ENCODE measurements at regions not wholly inside any gene's neighbourhood (a gene's known extent, or its start where the extent isn't known, plus 50 kb on each side); places are given as distances from the start of the nearest gene placed in this dataset.

DNA sequence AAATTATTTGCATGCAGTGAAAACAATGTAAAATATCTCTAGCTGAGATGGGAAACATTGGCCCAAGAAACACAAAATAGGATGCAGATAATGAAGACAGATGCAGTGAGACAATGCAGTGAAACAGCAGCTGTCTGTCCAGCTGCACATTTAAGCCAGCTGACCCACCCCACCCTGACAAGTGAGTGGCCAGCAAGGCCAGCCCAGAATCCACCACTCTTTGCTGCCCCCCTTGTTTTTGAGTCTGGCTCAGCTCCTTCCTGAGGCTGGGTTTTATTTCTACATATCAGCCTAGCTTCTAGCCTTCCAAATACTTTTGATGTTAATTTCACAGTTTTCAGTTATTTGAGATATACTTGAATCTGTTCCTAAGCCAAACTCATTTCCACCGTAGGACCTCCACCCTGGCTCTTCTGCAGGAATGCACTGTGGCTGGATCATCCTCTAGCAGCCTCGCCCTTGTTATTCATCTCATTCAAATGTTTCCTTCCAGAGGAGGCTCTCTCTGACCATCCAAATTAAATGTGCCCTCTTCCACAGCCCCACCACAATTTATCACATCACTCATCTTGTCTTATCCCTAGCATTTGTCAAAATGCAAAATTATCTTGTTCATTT is 154.1 kb upstream of the POU2AF2 start:
- FAIRE-seq, result no peak

DNA sequence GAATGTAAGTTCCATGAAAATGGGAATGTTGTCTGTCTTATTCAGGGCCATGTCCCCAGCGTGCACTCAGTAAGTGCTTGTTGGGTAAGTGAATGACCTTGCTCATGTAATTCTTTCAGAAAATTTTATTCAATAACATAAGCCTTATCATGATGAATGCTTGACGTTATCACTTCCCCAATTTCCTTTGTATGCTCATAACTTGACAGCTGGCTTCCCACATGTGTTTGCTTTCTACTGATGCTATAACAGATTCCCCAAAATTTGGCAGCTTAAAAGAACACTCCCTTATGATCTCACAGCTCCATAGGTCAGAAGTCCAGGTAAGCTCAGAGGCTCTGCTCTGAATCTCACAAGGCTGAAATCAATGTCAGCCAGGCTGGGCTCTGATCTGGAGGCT is 155.8 kb upstream of the POU2AF2 start:
- FAIRE-seq, result no peak

DNA sequence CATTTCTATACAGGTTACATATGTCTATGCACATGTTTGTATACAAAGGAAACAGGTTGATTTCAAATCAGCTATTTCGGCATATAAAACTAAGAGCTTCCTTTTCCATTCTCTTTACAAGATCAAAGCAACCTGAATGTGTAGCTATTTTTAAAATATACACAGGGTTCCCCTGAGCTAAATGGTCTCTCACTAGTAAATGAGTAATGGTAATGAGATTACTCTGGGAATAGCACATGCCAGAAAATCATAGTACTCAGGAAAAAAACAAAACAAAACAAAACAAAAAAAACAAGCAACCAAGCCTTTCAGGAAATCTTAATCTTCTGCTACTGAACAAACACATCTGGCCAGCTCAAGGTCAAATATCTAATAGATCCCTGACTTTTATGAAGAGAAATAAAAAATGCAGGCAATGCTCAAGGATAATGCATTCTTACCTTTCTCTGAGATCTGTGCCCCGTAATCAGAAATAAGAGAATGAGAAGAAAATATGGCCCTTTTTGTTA is 156.6 kb upstream of the POU2AF2 start:
- FAIRE-seq, result no peak

DNA sequence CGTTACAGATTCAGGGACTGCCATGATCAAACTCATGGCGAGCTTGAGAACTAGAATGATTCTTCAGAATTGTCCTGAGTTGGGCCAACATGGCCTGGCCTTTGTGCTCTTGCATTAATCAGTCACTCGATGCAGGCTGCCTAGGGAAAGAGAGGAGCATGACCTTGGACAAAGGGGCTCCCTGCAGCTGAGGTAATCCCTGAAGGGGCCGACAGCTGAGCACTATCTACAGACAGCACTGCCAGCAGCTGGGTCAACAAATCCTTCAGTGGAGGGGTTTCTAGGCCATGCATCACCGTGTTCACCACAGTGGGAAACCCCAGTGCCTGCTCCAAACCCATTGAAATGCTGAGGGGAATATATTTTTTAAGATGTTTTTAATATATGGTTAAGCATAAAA is 159.5 kb upstream of the POU2AF2 start:
- FAIRE-seq, result no peak

DNA sequence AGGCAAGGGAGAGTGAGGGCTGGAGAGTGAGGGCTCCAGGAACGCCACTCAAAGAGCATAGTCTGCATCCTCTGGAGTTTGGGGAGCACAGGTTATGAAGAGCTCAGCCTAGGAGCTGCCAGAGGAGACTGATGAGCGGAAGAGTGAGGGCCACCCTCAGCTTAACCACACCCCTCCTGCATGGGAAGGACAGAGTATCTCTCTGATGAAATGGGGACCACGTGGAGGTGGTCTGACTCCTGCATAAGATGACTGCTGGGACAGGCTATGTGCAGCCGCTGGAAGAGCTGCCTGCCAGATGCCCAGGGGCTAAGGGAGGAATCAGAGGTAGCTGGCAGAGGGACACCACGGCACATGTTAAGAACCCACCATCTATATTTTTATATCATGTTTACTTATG is 162.9 kb upstream of the POU2AF2 start:
- no peak for FAIRE-seq

DNA sequence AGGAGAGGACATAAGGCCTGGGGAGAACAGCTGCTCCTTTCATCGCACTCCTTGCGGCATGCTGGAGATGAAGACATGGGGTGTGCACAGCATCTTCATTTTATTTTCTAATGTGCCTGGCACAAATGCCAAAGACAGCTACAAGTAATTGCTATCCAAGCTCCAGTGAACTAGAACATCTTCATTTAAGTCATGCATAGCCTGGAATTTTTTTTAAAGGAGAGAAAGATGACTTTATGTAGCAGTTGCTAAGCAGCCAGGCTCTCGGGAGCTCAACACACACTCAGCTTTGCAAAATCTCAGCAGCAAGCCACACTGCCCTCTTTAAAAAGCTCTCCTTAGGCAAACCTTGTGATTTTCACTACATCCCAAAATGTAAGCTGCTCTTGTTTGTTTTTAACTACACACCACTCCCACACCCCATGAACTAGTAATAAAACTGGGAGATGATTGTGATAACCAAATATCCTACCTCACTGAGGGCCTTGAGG is 164.5 kb upstream of the POU2AF2 start:
- FAIRE-seq, result no peak

DNA sequence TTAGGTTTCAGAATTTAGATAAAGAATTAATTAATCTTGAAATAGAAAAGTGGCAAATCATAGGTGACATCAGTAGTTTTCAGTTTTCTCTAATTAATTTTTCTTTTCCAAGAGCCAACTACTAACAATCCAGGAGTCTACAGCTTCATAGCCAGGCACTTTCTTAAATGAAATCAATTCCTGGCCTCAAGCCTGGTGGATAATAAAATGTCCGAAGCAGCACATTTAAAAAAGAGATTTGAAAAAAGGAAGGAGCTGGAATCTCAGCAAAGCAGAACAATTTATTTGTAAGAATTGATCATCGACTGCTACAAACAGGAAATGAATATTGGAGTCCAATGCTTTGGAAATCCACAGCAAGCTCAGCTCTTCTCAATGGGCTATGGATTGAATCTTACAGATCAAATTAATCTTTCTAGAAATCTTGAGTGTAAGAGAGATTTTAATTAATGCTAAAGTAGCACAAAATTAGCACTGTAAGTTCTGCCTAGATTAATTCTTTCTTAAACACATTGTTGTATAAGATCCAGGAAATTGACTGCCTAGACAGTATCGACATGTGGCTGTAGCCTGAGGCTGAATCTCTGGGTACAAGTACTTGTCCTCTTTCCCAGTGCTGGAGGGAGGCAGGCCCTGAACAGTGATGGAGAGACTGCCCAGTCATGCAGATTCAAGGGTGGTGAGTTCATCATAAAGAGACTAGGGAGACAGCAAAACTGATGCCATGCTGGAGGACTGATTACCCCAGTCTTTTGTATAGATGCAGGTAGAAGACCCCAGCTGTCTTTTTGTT is 167.8 kb upstream of the POU2AF2 start:
- FAIRE-seq, result no peak

DNA sequence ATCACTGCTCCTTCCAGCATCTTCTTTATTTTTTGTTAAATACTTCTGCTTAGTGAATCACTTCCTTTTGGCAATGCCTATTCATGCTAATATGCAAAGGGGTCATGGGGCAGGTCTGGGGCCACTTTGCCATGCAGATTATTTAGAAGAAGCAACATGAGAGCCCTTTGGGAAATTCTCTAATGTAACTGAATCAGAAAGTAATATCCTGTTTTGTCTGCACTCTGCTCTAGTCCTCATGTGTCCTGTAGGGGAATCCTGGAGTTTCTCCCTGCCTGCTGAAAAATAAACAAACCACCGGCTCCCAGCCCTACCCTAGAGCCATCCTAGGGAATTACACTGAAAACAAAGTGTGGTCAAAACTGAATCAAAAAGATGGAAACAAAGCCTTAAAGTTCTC is 176.5 kb upstream of the POU2AF2 start:
- FAIRE-seq, result no peak

DNA sequence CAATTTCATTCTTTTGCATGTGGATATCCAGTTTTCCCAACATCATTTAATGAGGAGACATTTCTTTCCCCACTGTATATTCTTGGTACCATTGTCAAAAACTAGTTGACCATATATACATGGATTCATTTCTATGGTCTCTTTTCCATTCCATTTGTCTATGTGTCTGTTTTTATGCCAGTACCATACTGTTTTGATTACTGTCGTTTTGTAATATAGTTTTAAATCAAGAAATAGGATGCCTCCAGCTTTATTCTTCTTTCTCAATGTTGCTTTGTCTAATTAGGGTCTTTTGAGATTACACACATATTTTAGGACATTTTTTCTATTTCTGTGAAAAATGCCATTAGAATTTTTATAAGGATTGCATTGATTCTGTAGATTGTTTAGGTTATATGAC is 177.5 kb upstream of the POU2AF2 start:
- no peak for FAIRE-seq

DNA sequence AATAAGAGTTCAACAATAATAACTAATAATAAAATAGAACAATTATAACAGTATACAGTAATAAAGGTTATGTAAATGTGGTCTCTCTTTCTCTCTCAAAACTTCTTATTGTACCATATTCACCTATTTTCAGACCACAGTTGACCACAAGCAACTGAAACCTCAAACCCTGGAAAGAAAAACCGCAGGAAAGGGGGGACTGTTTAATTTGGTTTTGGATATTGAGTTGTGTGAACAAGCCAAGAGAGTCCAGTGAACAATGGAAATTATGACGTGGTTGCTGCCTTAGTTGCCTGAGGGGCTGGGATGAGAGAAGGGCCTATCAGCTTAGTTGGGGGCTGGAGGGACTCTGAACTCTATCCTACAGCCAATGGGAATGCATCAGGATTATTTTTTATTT is 178.7 kb upstream of the POU2AF2 start:
- no peak for FAIRE-seq

DNA sequence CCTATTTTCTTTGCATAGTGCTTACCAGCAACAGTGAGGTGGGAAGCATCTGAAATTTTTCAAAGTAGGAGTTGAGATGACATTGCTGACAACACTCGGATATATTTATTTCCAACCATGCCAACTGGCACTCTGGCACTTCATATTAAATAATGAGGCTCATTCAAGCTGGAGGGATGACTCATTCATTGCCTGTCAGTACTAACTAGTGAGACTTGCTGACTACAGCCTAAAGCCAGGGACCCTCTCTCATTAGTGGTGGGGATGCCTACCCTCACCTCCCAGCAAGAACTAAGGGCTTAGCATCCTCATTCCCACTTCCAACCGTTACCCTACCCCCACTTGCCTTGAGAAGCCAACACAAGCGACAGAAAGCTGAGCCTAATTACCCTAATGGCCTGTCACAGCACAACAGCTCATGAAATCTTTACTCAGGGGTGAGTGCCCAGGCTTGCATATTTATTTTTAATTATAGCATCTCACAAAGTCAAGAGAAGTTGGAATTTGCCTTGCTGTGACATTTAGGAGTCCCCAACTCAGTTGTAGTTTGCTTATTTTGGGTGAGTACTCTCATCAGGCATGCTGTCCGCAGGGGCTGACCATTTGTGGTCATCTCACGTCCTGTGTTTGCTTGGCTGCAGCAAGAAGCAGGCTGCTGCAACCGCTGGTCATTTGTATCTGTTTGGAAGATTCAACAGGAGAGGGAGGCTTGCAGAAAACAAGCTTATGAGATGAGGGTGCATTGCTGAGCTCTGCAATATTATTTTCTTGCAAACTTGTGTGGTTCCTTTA is 181.6 kb upstream of the POU2AF2 start:
- FAIRE-seq, result no peak

DNA sequence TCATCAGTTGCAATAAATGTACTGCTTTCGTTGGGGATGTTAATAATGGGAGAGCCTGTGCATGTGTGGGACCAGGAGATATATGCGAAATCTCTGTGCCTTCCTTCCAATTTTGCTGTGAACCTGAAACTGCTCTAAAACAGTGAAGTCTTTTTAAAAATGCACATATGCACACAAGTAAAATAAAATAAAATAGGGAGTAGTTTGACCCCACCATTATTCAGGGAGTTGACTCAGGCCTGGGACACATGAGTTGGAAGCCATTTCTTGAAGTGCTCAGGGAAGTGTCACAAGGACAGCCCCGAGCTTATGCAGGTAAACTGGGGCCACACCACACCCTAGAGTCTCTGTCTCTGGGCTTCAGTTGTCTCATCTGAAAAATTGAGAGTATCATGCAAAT is 183.1 kb upstream of the POU2AF2 start:
- FAIRE-seq, result no peak

DNA sequence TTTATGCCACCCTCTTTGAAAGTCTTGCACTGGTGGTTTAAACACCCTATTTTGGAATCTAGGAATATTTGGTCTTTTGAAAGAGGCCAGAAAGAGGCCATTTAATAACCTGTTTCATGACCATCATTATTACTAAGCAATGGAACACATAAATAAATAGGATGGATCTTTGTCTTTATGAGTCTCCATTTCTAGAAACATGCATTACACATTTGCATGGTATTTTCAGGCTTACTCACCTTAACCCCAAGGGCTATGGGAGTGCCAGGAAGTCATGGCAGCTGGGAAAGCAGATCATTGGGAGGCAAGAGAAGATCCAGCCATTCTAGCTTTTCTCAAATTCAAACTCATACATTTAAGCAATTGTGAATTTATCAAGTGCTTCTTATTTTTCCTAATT is 185.8 kb upstream of the POU2AF2 start:
- no peak for FAIRE-seq

DNA sequence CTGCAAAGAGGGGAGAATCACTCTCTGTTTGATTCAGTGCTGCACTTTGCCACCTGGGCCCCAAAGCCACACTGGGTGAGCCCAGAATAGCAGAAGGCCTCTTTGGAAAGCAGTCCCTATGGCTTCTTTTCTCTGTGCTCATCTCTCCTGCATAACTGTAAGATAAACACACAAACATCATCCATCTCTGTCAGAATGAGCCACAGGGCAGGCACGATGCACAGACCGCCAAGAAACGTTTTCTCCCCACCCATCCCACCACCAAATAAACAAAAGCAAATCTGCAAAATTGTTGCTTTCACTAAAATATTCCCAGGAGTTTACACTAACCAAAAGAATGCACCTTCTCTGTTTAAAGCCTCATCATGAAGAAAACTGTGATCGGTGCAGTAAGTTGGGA is 196.4 kb upstream of the POU2AF2 start:
- FAIRE-seq, result no peak

DNA sequence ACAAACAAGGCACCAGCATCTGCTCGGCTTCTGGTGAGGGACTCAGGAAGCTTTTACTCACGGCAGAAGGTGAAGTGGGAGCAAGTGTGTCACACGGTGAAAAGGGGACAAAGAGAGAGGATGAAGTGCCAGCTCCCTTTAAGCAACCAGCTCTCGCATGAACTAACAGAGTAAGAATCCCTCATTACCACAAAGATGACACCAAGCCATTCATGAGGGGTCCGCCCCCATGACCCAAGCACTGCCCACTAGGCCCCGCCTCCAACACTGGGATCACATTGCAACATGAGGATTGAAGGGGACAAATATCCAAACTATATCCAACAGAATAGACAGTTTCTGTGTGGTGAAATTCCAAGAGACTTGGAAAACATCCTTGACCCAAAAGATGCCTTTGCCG is 198.2 kb upstream of the POU2AF2 start:
- FAIRE-seq, result no peak

DNA sequence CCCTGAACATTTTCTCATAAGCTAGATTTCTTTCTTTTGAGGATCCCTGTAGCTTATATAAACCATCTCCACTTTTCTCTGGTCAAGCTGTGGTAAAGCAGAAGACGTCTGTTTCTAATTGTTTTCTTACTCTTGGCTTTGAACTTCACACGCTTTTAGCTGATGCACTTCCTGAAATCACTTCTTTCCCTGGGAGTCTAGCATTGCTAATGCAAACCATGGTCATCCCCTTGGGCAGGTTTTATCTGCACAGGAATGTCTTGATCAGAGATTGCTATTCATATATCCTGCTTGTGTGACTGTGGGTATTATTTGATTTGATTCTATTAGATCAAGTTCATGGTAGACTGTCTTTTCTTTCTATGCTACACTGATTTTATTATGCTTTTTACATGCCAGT is 199.2 kb upstream of the POU2AF2 start:
- no peak for FAIRE-seq

DNA sequence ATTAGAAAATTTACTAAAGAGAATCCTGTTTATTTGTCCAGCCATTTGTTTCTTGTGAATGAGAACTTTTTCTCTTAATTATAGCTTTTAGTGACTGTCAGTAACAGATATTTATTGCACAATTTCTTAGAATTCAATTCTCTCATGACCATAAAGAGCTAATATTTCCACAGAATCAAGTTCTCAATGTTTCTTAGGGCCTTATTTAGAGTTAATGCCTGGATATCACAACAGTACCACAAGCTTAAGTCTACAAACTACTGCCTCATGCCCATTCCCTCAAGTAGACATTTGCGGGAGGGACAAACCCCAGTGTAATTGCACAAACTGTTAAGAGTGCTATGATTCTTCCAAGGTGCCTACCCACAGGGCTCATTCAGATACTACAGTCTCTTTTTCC is 199.7 kb upstream of the POU2AF2 start:
- FAIRE-seq, result no peak

DNA sequence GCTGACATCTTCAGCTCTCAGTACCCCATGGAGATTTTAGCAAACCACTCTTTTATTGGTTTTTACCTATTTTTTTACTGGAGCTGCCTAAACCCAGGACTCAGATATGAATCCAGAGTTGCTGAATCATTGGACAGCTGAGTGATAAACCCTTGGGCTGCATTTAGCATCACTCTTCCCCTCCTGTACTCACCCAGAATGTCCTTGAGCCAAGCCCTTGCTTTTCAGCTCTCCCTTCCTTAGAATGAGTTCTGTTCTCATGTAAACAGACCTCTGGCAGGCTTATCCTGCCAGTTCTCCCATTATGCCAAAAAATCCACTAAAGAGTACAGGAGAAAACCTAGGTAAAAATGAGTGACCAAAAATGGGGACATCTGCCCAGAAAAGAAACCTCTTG is 200.1 kb upstream of the POU2AF2 start:
- FAIRE-seq, result no peak

DNA sequence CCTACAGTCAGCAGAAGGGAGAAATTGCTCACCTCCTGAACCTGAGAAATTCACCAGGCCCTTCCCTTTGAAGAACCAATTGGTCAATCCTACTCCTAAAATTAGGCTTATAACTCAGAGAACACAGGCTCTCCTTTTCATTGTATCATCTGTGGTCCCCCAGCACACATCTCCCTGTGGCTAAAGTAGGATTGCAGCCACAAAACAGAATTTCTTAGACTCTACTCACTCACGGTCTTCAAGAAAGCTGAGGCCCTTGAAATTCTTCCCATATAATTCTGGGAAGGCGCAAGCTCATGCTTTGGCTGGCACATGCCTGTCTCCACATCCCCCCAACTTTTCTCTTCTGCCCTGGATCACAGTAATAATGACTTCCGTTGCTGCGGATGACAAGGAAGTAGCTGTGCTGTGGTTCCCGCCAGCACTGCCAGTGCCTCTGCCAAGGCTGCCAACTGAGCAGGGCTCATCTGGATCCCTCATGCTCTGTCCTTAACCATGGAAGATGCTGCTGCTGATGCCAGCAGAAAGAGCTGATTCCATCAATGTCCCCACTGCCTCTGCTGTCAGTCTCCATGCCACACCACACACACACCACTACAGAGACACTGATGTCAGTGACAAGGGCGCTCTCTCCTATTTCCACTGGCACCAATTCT is 200.6 kb upstream of the POU2AF2 start:
- FAIRE-seq, result no peak

DNA sequence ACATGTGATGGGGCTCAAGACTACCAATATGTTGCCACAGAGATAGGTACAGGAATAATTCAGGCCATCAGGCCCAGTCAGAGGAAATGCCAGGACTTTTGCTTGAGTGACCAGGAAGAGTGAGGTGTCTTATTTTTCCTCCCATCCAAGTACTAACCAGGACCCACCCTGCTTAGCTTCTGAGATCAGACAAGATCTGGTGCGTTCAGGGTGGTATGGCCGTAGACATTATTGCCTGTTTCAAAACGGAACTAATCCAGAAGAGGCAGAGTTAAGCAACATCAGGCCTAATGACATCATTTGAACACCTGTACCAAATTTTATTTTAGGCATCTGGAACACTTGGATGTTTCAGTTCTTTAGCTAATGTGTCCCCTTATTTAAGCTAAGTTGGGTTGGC is 205.5 kb upstream of the POU2AF2 start:
- no peak for FAIRE-seq

DNA sequence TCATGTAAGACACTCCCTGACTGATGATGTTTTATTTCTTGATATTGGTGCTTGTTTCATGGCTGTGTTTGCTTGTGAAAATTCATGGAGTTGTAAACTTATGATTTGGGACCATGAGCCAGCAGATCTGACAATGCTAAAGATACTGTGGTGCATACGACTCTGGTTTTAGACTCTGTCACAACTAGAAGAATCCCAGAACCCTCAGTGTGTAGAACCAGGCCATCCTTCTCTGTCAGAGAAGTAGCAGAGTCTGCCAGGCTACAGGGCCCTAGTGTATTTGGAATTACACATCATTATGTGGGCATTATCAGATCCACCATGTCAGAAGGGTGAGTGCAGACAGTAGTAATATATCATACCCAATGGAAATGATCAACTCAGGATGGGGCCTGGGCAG is 209.8 kb upstream of the POU2AF2 start:
- no peak for FAIRE-seq

DNA sequence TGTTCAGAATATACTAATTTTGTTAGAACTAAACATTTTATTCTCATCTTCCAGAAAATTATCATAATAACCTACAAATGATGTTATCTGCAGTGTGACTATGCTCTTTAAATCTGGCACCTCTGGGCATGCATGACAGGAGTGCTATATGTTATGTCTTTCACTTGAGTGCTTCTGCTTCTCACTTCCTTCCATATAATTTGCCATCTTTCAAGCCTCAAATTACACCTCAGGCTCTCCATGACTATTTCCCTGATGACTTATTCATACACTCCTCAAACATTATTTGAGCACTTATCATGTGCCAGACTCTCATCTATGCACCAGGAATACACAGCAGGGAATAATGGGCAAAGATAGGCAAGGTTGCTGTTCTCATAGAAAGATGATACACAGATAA is 219.3 kb upstream of the POU2AF2 start:
- FAIRE-seq, result no peak

DNA sequence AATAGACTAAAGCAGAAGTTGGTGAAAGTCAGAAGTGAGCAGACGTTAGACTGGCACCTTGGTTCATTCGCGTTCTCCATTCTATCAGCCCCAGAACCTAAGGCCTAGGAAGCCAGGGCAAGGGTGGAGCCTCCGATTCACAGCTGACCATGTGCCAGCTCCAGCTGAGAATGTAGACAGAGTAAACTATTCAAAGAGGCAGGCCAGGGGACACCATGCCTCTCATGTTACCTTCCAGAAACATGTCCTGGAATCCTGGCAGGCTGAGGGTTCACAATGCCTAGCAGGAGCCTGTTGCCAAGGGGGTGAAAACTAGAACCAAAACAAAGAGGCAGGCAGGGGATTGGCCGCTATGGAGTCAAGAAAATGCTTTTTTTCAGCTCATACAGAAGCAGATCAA is 224.4 kb upstream of the POU2AF2 start:
- FAIRE-seq, result no peak

All from colon (tissue), 2 donors.